ENCODE measurements at regions not wholly inside any gene's neighbourhood (a gene's known extent, or its start where the extent isn't known, plus 50 kb on each side); places are given as distances from the start of the nearest gene placed in this dataset.
A peak's percentile ranks its signal among the peaks of the same experiment; 100 is the strongest.

DNA sequence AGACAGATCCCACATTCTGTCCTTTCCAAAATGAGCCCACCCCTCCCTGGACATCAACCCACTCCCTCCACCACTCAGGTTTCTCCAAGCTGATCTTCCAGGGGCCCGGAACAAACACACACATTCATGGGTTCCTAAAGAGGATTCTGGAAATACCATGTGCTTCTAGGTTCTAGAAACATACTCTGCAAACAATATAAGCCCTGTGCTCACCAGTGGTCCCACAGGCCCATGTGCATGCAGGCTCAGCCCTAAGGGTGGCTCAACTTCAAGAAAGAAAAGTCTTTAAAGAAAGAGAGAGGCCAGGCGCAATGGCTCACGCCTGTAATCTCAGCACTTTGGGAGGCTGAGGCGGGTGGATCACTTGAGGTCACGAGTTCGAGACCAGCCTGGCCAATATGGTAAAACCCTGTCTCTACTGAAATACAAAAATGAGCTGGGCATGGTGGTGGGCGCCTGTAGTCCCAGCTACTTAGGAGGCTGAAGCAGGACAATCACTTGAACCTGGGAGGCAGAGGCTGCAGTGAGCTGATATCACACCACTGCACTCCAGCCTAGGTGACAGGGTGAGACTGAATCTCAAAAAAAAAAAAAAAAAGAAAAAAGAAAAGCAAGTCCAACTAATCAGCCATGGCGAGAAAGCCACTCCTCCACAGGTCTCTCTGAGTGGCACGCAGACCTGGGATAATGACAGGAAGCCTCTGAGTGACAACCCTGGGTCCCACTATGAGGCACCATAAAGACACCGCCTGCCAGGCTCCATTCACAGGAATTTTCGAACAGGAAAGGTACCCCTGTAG lies 59.5 kb upstream of the PNMA1 start:
- peaks cover 51% of the 10 kb centered on the region for H3K79me2 ChIP-seq (ENCODE audit: insufficient read depth, low read length)
- H3K4me1 ChIP-seq (ENCODE audit: insufficient read depth, low read length, severe bottlenecking): peaks cover 92% of the 10 kb centered on the region
- H3K4me3 ChIP-seq (ENCODE audit: low read depth, low read length, poor library complexity, severe bottlenecking): no peak overlapping the region
- H3K4me2 ChIP-seq (ENCODE audit: low read length): peak overlapping the region; percentile 35; the same call in 1 of the 2 replicates
- no peaks in the 10 kb centered on the region for H3K27me3 ChIP-seq (ENCODE audit: insufficient read depth, low read length)
- no peak overlapping the region for H2AFZ ChIP-seq (ENCODE audit: low read length)
- peaks cover 22% of the 10 kb centered on the region for H3F3A ChIP-seq (ENCODE audit: insufficient read depth, low read length)
- no peaks in the 10 kb centered on the region for H3K36me3 ChIP-seq (ENCODE audit: insufficient read depth, low read length)
- H3K9ac ChIP-seq (ENCODE audit: low read length): no peak overlapping the region; the same call in 1 of the 2 replicates
- no peaks in the 10 kb centered on the region for H3K9me2 ChIP-seq (ENCODE audit: low read depth, low read length)
- TF ChIP-seq, protein P1, sequence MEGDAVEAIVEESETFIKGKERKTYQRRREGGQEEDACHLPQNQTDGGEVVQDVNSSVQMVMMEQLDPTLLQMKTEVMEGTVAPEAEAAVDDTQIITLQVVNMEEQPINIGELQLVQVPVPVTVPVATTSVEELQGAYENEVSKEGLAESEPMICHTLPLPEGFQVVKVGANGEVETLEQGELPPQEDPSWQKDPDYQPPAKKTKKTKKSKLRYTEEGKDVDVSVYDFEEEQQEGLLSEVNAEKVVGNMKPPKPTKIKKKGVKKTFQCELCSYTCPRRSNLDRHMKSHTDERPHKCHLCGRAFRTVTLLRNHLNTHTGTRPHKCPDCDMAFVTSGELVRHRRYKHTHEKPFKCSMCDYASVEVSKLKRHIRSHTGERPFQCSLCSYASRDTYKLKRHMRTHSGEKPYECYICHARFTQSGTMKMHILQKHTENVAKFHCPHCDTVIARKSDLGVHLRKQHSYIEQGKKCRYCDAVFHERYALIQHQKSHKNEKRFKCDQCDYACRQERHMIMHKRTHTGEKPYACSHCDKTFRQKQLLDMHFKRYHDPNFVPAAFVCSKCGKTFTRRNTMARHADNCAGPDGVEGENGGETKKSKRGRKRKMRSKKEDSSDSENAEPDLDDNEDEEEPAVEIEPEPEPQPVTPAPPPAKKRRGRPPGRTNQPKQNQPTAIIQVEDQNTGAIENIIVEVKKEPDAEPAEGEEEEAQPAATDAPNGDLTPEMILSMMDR (IDR thresholded peaks at IDR 0.05; ENCODE audit: low read length): no peak
- no peak for TF ChIP-seq EZH2 (IDR thresholded peaks at IDR 0.05; ENCODE audit: borderline replicate concordance, low read length)
- no peaks in the 10 kb centered on the region for H3K9me3 ChIP-seq (ENCODE audit: low read length)
- peak overlapping the region; percentile 96 for H3K27ac ChIP-seq (ENCODE audit: low read depth, low read length, poor library complexity, severe bottlenecking)
- no peaks in the 10 kb centered on the region for H4K20me1 ChIP-seq (ENCODE audit: insufficient read depth, low read length)

DNA sequence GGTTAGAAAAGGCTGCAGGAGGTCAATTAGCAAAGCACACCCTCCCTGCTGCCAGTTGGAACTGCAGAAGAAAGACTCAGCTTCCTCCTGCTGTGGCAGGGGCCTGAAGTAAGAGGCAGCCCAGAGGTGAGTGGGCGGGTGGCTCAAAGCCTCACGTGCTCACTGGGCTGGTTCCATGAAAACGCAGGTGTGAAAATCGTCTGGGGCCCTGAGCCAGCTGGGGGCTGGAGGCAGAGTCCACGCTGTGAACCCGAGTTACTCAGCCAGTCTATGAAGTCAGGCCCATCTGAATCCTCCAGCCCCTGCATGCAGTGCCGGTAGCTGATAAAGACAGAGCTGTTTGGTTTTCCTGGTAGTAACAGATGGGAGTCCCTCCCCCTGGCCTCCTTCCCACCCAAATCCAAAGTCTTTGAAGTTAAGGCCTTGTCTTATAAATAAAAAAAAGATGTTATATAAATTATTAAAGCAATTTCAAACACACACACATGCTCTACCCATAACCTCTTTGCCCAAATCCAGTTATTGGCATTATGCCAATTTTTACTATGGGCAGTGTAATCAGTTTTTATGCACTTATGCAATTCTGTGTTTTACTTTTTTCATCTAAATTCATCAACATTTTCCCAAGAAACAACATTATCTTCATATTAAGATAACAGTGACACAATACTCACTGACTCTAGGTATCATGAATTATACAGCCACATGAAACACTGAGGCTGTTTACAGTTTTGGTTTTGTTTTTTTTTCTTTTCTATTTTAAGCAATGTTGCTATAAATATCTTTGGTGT lies 57.9 kb upstream of the PNMA1 start:
- Histone ChIP-seq H3K9me2 (ENCODE audit: low read depth, low read length) (no peaks in the 10 kb centered on the region), H3K4me3 (ENCODE audit: low read depth, low read length, poor library complexity, severe bottlenecking) (peak overlapping the region; percentile 25), H3K27me3 (ENCODE audit: insufficient read depth, low read length) (no peaks in the 10 kb centered on the region), H3K4me2 (ENCODE audit: low read length) (peak overlapping the region; percentile 59), H3K36me3 (ENCODE audit: insufficient read depth, low read length) (no peaks in the 10 kb centered on the region), H3K9ac (ENCODE audit: low read length) (peak overlapping the region; percentile 62; the same call in 1 of the 2 replicates), H3F3A (ENCODE audit: insufficient read depth, low read length) (peaks cover 22% of the 10 kb centered on the region), H3K79me2 (ENCODE audit: insufficient read depth, low read length) (peaks cover 53% of the 10 kb centered on the region), H3K9me3 (ENCODE audit: low read length) (no peaks in the 10 kb centered on the region), H4K20me1 (ENCODE audit: insufficient read depth, low read length) (no peaks in the 10 kb centered on the region), H2AFZ (ENCODE audit: low read length) (no peak overlapping the region), H3K27ac (ENCODE audit: low read depth, low read length, poor library complexity, severe bottlenecking) (peak overlapping the region; percentile 96), H3K4me1 (ENCODE audit: insufficient read depth, low read length, severe bottlenecking) (peaks cover 79% of the 10 kb centered on the region)
- no peak for TF ChIP-seq EZH2 (IDR thresholded peaks at IDR 0.05; ENCODE audit: borderline replicate concordance, low read length)
- TF ChIP-seq, protein P1 (IDR thresholded peaks at IDR 0.05; ENCODE audit: low read length): peak; percentile 23; the same call in 1 of the 2 replicates

DNA sequence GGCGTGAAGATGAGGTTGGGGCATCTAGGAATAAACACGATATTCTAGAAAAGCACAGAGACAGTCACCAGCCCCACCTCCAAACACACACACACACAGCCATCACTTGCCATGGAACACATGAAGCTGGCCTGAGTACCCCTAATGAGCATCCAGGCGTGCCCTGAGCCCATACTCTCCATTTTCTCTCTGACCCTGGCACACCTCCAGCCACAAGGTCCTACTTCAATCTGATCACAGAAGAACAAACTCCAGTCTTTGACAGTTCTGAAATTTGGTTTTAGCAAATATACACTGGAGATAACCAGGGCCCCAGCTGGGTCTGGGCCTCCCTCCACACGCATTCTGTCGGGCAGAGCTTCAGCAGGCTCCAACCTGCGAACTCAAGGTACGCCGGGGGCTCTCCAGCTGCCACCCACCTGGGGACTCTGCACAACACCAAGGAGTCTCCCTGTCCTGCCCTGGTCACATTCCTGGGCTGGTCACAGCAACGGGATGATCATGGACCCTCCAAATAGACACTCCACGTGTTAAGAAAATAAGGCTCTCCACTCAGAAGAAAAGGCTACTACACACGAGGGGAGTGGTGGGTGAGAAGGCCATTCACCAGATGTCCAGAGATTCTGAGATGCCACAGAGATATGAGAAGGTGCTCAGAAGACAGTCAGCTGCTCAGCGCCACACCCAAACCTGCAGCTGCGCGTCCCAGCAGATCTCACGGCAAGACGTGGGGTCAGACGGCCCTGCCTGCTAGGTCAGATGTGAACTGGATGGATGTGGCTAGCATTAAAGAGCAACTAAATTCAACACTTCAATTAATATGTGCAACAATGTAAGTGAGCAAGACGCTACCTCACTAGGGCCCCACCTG lies 57.0 kb upstream of the PNMA1 start:
- Histone ChIP-seq H3K4me2 (ENCODE audit: low read length) (peak overlapping the region; percentile 59), H2AFZ (ENCODE audit: low read length) (no peak overlapping the region), H3K27ac (ENCODE audit: low read depth, low read length, poor library complexity, severe bottlenecking) (peak overlapping the region; percentile 96), H3F3A (ENCODE audit: insufficient read depth, low read length) (peaks cover 22% of the 10 kb centered on the region), H3K36me3 (ENCODE audit: insufficient read depth, low read length) (no peaks in the 10 kb centered on the region), H3K27me3 (ENCODE audit: insufficient read depth, low read length) (no peaks in the 10 kb centered on the region), H3K9me2 (ENCODE audit: low read depth, low read length) (no peaks in the 10 kb centered on the region), H3K4me1 (ENCODE audit: insufficient read depth, low read length, severe bottlenecking) (peaks cover 81% of the 10 kb centered on the region), H3K4me3 (ENCODE audit: low read depth, low read length, poor library complexity, severe bottlenecking) (peak overlapping the region; percentile 25), H3K9ac (ENCODE audit: low read length) (peak overlapping the region; percentile 62), H3K9me3 (ENCODE audit: low read length) (no peaks in the 10 kb centered on the region), H3K79me2 (ENCODE audit: insufficient read depth, low read length) (peaks cover 48% of the 10 kb centered on the region), H4K20me1 (ENCODE audit: insufficient read depth, low read length) (no peaks in the 10 kb centered on the region)
- TF ChIP-seq EZH2 (IDR thresholded peaks at IDR 0.05; ENCODE audit: borderline replicate concordance, low read length): no peak
- TF ChIP-seq, protein P1 (IDR thresholded peaks at IDR 0.05; ENCODE audit: low read length): no peak

All from OCI-LY1 (cell line).